ENCODE measurements at regions not wholly inside any gene's neighbourhood (a gene's known extent, or its start where the extent isn't known, plus 50 kb on each side); places are given as distances from the start of the nearest gene placed in this dataset.

- TF ChIP-seq RFX1 (IDR thresholded peaks at IDR 0.05) (no peak), ELF2 (CRISPR knock-in tag; IDR thresholded peaks at IDR 0.05) (no peak), ZNF274 (IDR thresholded peaks at IDR 0.05; ENCODE audit: borderline replicate concordance, low read depth, low read length) (no peak), MAZ (CRISPR knock-in tag; conservative IDR thresholded peaks at IDR 0.05 in 1 of 2, IDR thresholded peaks at IDR 0.05 in 1 of 2) (no peak)
Measured at GRCh38 chr20:43248341-43248740, 58.6 kb upstream of the PTPRT start.
